Hippocampal formation (tissue), 2 donors: ENCODE measurements at regions not wholly inside any gene's neighbourhood (a gene's known extent, or its start where the extent isn't known, plus 50 kb on each side); places are given as distances from the start of the nearest gene placed in this dataset.

Experiments
- DNase-seq, 2 donors: peaks; one replicate each; lab custom pipeline; 2025; lab: John Stamatoyannopoulos, UW

GRCh38 chr13:34620862-34621261 is 321.2 kb upstream of the NBEA start:
- no peak for DNase-seq

GRCh38 chr13:34623331-34623730 is 318.7 kb upstream of the NBEA start:
- DNase-seq, result no peak

GRCh38 chr13:34627509-34628208 is 314.4 kb upstream of the NBEA start:
- DNase-seq, result no peak

GRCh38 chr13:34628209-34628682 is 313.8 kb upstream of the NBEA start:
- no peak for DNase-seq

GRCh38 chr13:34634448-34634847 is 307.6 kb upstream of the NBEA start:
- DNase-seq, result no peak

GRCh38 chr13:34637138-34637537 is 304.9 kb upstream of the NBEA start:
- DNase-seq, result no peak

- DNase-seq, result no peak
Observed at GRCh38 chr13:34637636-34638035, 304.4 kb upstream of the NBEA start.

GRCh38 chr13:34638897-34639296 is 303.2 kb upstream of the NBEA start:
- DNase-seq, result no peak

- DNase-seq, result no peak
Observed at GRCh38 chr13:34640179-34640992, 301.7 kb upstream of the NBEA start.

GRCh38 chr13:34640993-34641330 is 301.1 kb upstream of the NBEA start:
- no peak for DNase-seq

GRCh38 chr13:34647379-34648150 is 294.5 kb upstream of the NBEA start:
- no peak for DNase-seq

- DNase-seq, result no peak
Observed at GRCh38 chr13:34654203-34654602, 287.9 kb upstream of the NBEA start.

GRCh38 chr13:34654647-34655046 is 287.4 kb upstream of the NBEA start:
- DNase-seq, result no peak

- no peak for DNase-seq
Observed at GRCh38 chr13:34655554-34655953, 286.5 kb upstream of the NBEA start.

- DNase-seq, result no peak
Observed at GRCh38 chr13:34657716-34658115, 284.4 kb upstream of the NBEA start.

GRCh38 chr13:34667286-34668218 is 274.5 kb upstream of the NBEA start:
- no peak for DNase-seq

- peak in 1 of 2 donors; percentile 32 for DNase-seq
Observed at GRCh38 chr13:34671137-34671536, 270.9 kb upstream of the NBEA start.

GRCh38 chr13:34672631-34673030 is 269.4 kb upstream of the NBEA start:
- DNase-seq, result peak in 1 of 2 donors; percentile 12

GRCh38 chr13:34675626-34676025 is 266.4 kb upstream of the NBEA start:
- DNase-seq, result no peak

- no peak for DNase-seq
Observed at GRCh38 chr13:34678154-34678553, 263.9 kb upstream of the NBEA start.

GRCh38 chr13:34681405-34681955 is 260.6 kb upstream of the NBEA start:
- no peak for DNase-seq
